Ishikawa (cell line): ENCODE measurements at regions not wholly inside any gene's neighbourhood (a gene's known extent, or its start where the extent isn't known, plus 50 kb on each side); places are given as distances from the start of the nearest gene placed in this dataset.

Source experiments
- CEBPB ChIP-seq: IDR thresholded peaks from 2 replicates; pipeline ENCODE4 v1.6.1; 2012
- RAD21 ChIP-seq: IDR thresholded peaks from 2 replicates; pipeline ENCODE4 v1.6.1; 2012; ENCODE audit warnings: low read depth
- YY1 ChIP-seq: IDR thresholded peaks from 2 replicates; pipeline ENCODE4 v1.6.1; 2012; ENCODE audit warnings: low read depth
- TF ChIP-seq, protein P1 (sequence below): IDR thresholded peaks from 2 replicates; pipeline ENCODE4 v1.6.1; 2012
- TF ChIP-seq, protein P2 (sequence below): IDR thresholded peaks from 2 replicates; pipeline ENCODE4 v1.6.1; 2012
- TF ChIP-seq, protein P3 (sequence below): IDR thresholded peaks from 2 replicates; pipeline ENCODE4 v1.6.1; 2012; ENCODE audit warnings: low read depth, mild to moderate bottlenecking

DNA sequence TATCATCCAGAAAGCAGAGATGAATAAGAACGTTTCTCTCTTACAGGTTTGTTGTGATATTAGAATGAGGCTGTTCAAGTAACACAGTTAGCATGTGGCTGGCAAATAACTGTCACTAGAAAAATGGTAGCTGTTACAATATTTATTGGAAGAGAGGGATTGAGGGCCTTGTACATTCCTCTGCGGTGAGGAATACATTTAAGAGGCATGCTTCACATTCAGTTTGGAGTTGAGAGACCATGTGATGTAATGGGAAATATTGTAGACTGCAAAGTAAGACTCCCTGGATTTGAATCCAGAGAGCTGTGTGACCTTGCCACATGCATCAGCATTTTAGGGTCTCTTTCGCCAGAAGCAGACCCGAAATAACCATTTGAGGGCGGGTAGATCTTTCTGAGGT is 104.8 kb upstream of the KIT start:
- TF ChIP-seq CEBPB (no peak), YY1 (no peak), RAD21 (no peak)
- TF ChIP-seq, protein P1, sequence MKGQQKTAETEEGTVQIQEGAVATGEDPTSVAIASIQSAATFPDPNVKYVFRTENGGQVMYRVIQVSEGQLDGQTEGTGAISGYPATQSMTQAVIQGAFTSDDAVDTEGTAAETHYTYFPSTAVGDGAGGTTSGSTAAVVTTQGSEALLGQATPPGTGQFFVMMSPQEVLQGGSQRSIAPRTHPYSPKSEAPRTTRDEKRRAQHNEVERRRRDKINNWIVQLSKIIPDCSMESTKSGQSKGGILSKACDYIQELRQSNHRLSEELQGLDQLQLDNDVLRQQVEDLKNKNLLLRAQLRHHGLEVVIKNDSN: no peak
- TF ChIP-seq, protein P2, sequence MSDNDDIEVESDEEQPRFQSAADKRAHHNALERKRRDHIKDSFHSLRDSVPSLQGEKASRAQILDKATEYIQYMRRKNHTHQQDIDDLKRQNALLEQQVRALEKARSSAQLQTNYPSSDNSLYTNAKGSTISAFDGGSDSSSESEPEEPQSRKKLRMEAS: no peak
- TF ChIP-seq, protein P3, sequence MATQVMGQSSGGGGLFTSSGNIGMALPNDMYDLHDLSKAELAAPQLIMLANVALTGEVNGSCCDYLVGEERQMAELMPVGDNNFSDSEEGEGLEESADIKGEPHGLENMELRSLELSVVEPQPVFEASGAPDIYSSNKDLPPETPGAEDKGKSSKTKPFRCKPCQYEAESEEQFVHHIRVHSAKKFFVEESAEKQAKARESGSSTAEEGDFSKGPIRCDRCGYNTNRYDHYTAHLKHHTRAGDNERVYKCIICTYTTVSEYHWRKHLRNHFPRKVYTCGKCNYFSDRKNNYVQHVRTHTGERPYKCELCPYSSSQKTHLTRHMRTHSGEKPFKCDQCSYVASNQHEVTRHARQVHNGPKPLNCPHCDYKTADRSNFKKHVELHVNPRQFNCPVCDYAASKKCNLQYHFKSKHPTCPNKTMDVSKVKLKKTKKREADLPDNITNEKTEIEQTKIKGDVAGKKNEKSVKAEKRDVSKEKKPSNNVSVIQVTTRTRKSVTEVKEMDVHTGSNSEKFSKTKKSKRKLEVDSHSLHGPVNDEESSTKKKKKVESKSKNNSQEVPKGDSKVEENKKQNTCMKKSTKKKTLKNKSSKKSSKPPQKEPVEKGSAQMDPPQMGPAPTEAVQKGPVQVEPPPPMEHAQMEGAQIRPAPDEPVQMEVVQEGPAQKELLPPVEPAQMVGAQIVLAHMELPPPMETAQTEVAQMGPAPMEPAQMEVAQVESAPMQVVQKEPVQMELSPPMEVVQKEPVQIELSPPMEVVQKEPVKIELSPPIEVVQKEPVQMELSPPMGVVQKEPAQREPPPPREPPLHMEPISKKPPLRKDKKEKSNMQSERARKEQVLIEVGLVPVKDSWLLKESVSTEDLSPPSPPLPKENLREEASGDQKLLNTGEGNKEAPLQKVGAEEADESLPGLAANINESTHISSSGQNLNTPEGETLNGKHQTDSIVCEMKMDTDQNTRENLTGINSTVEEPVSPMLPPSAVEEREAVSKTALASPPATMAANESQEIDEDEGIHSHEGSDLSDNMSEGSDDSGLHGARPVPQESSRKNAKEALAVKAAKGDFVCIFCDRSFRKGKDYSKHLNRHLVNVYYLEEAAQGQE: no peak
